ENCODE measurements at regions not wholly inside any gene's neighbourhood (a gene's known extent, or its start where the extent isn't known, plus 50 kb on each side); places are given as distances from the start of the nearest gene placed in this dataset.

- Histone ChIP-seq H3K27me3 (ENCODE audit: low read depth, low read length) (no peaks in the 10 kb centered on the region), H3K36me3 (ENCODE audit: control insufficient read depth in 1 of 2, insufficient read depth in 2 of 2, low read length in 2 of 2) (no peaks in the 10 kb centered on the region), H3K9me3 (ENCODE audit: control insufficient read depth in 1 of 2, low read length in 2 of 2) (no peaks in the 10 kb centered on the region), H3K27ac (ENCODE audit: low read length) (no peak overlapping the region), H3K4me3 (ENCODE audit: low read depth in 1 of 2, low read length in 2 of 2) (no peak overlapping the region), H3K4me1 (ENCODE audit: control insufficient read depth in 1 of 2, insufficient read depth in 2 of 2, low read length in 2 of 2) (peaks cover 0 to 15% of the 10 kb centered on the region in 2 donors)
These were observed 154.2 kb upstream of the PRMT8 start for GRCh38 chr12:3336606-3337311.

- Histone ChIP-seq H3K36me3 (ENCODE audit: control insufficient read depth in 1 of 2, insufficient read depth in 2 of 2, low read length in 2 of 2) (no peaks in the 10 kb centered on the region), H3K4me1 (ENCODE audit: control insufficient read depth in 1 of 2, insufficient read depth in 2 of 2, low read length in 2 of 2) (peaks cover 0 to 21% of the 10 kb centered on the region in 2 donors), H3K27ac (ENCODE audit: low read length) (no peak overlapping the region), H3K4me3 (ENCODE audit: low read depth in 1 of 2, low read length in 2 of 2) (no peak overlapping the region), H3K9me3 (ENCODE audit: control insufficient read depth in 1 of 2, low read length in 2 of 2) (no peaks in the 10 kb centered on the region), H3K27me3 (ENCODE audit: low read depth, low read length) (peaks cover 6% of the 10 kb centered on the region)
These were observed 153.1 kb upstream of the PRMT8 start for GRCh38 chr12:3337944-3338343.

- H3K36me3 ChIP-seq (ENCODE audit: control insufficient read depth in 1 of 2, insufficient read depth in 2 of 2, low read length in 2 of 2): no peaks in the 10 kb centered on the region
- peaks cover 0 to 21% of the 10 kb centered on the region in 2 donors for H3K4me1 ChIP-seq (ENCODE audit: control insufficient read depth in 1 of 2, insufficient read depth in 2 of 2, low read length in 2 of 2)
- peaks cover 8% of the 10 kb centered on the region for H3K27me3 ChIP-seq (ENCODE audit: low read depth, low read length)
- no peaks in the 10 kb centered on the region for H3K9me3 ChIP-seq (ENCODE audit: control insufficient read depth in 1 of 2, low read length in 2 of 2)
- H3K4me3 ChIP-seq (ENCODE audit: low read depth in 1 of 2, low read length in 2 of 2): no peak overlapping the region
- no peak overlapping the region for H3K27ac ChIP-seq (ENCODE audit: low read length)
These were observed 151.8 kb upstream of the PRMT8 start for GRCh38 chr12:3339221-3339620.

GRCh38 chr12:3341594-3341993 lies 149.4 kb upstream of the PRMT8 start:
- H3K4me3 ChIP-seq (ENCODE audit: low read depth in 1 of 2, low read length in 2 of 2): no peak overlapping the region
- H3K4me1 ChIP-seq (ENCODE audit: control insufficient read depth in 1 of 2, insufficient read depth in 2 of 2, low read length in 2 of 2): peaks cover 0 to 14% of the 10 kb centered on the region in 2 donors
- H3K27me3 ChIP-seq (ENCODE audit: low read depth, low read length): peaks cover 8% of the 10 kb centered on the region
- H3K9me3 ChIP-seq (ENCODE audit: control insufficient read depth in 1 of 2, low read length in 2 of 2): no peaks in the 10 kb centered on the region
- no peak overlapping the region for H3K27ac ChIP-seq (ENCODE audit: low read length)
- no peaks in the 10 kb centered on the region for H3K36me3 ChIP-seq (ENCODE audit: control insufficient read depth in 1 of 2, insufficient read depth in 2 of 2, low read length in 2 of 2)

- H3K27ac ChIP-seq (ENCODE audit: low read length): no peak overlapping the region
These were observed 149.0 kb upstream of the PRMT8 start for GRCh38 chr12:3342051-3342450.

GRCh38 chr12:3348055-3348454 lies 142.9 kb upstream of the PRMT8 start:
- no peaks in the 10 kb centered on the region for H3K9me3 ChIP-seq (ENCODE audit: control insufficient read depth in 1 of 2, low read length in 2 of 2)
- H3K4me1 ChIP-seq (ENCODE audit: control insufficient read depth in 1 of 2, insufficient read depth in 2 of 2, low read length in 2 of 2): no peaks in the 10 kb centered on the region
- H3K36me3 ChIP-seq (ENCODE audit: control insufficient read depth in 1 of 2, insufficient read depth in 2 of 2, low read length in 2 of 2): no peaks in the 10 kb centered on the region
- no peak overlapping the region for H3K4me3 ChIP-seq (ENCODE audit: low read depth in 1 of 2, low read length in 2 of 2)
- H3K27ac ChIP-seq (ENCODE audit: low read length): no peak overlapping the region
- peaks cover 5% of the 10 kb centered on the region for H3K27me3 ChIP-seq (ENCODE audit: low read depth, low read length)

More at GRCh38 chr12:3342051-3342450, 149.0 kb upstream of the PRMT8 start:
- no peak overlapping the region for H3K4me3 ChIP-seq (ENCODE audit: low read depth in 1 of 2, low read length in 2 of 2)
- no peaks in the 10 kb centered on the region for H3K9me3 ChIP-seq (ENCODE audit: control insufficient read depth in 1 of 2, low read length in 2 of 2)
- H3K4me1 ChIP-seq (ENCODE audit: control insufficient read depth in 1 of 2, insufficient read depth in 2 of 2, low read length in 2 of 2): peaks cover 0 to 11% of the 10 kb centered on the region in 2 donors
- H3K27me3 ChIP-seq (ENCODE audit: low read depth, low read length): peaks cover 8% of the 10 kb centered on the region
- H3K36me3 ChIP-seq (ENCODE audit: control insufficient read depth in 1 of 2, insufficient read depth in 2 of 2, low read length in 2 of 2): no peaks in the 10 kb centered on the region

GRCh38 chr12:3350432-3350831 lies 140.6 kb upstream of the PRMT8 start:
- no peak overlapping the region for H3K27ac ChIP-seq (ENCODE audit: low read length)
- H3K4me3 ChIP-seq (ENCODE audit: low read depth in 1 of 2, low read length in 2 of 2): no peak overlapping the region
- H3K9me3 ChIP-seq (ENCODE audit: control insufficient read depth in 1 of 2, low read length in 2 of 2): no peaks in the 10 kb centered on the region
- peaks cover 4% of the 10 kb centered on the region for H3K27me3 ChIP-seq (ENCODE audit: low read depth, low read length)
- no peaks in the 10 kb centered on the region for H3K4me1 ChIP-seq (ENCODE audit: control insufficient read depth in 1 of 2, insufficient read depth in 2 of 2, low read length in 2 of 2)
- H3K36me3 ChIP-seq (ENCODE audit: control insufficient read depth in 1 of 2, insufficient read depth in 2 of 2, low read length in 2 of 2): no peaks in the 10 kb centered on the region

- Histone ChIP-seq H3K4me3 (ENCODE audit: low read depth in 1 of 2, low read length in 2 of 2) (no peak overlapping the region), H3K9me3 (ENCODE audit: control insufficient read depth in 1 of 2, low read length in 2 of 2) (no peaks in the 10 kb centered on the region), H3K4me1 (ENCODE audit: control insufficient read depth in 1 of 2, insufficient read depth in 2 of 2, low read length in 2 of 2) (no peaks in the 10 kb centered on the region), H3K27me3 (ENCODE audit: low read depth, low read length) (peaks cover 4% of the 10 kb centered on the region), H3K27ac (ENCODE audit: low read length) (no peak overlapping the region), H3K36me3 (ENCODE audit: control insufficient read depth in 1 of 2, insufficient read depth in 2 of 2, low read length in 2 of 2) (no peaks in the 10 kb centered on the region)
These were observed 139.3 kb upstream of the PRMT8 start for GRCh38 chr12:3351731-3352130.

GRCh38 chr12:3352230-3352629 lies 138.8 kb upstream of the PRMT8 start:
- Histone ChIP-seq H3K27ac (ENCODE audit: low read length) (no peak overlapping the region), H3K36me3 (ENCODE audit: control insufficient read depth in 1 of 2, insufficient read depth in 2 of 2, low read length in 2 of 2) (no peaks in the 10 kb centered on the region), H3K27me3 (ENCODE audit: low read depth, low read length) (peaks cover 4% of the 10 kb centered on the region), H3K4me3 (ENCODE audit: low read depth in 1 of 2, low read length in 2 of 2) (no peak overlapping the region), H3K9me3 (ENCODE audit: control insufficient read depth in 1 of 2, low read length in 2 of 2) (no peaks in the 10 kb centered on the region), H3K4me1 (ENCODE audit: control insufficient read depth in 1 of 2, insufficient read depth in 2 of 2, low read length in 2 of 2) (no peaks in the 10 kb centered on the region)

GRCh38 chr12:3353621-3354020 lies 137.4 kb upstream of the PRMT8 start:
- no peak overlapping the region for H3K4me3 ChIP-seq (ENCODE audit: low read depth in 1 of 2, low read length in 2 of 2)
- H3K4me1 ChIP-seq (ENCODE audit: control insufficient read depth in 1 of 2, insufficient read depth in 2 of 2, low read length in 2 of 2): no peaks in the 10 kb centered on the region
- H3K27ac ChIP-seq (ENCODE audit: low read length): no peak overlapping the region
- peaks cover 4% of the 10 kb centered on the region for H3K27me3 ChIP-seq (ENCODE audit: low read depth, low read length)
- no peaks in the 10 kb centered on the region for H3K9me3 ChIP-seq (ENCODE audit: control insufficient read depth in 1 of 2, low read length in 2 of 2)
- H3K36me3 ChIP-seq (ENCODE audit: control insufficient read depth in 1 of 2, insufficient read depth in 2 of 2, low read length in 2 of 2): no peaks in the 10 kb centered on the region

- H3K9me3 ChIP-seq (ENCODE audit: control insufficient read depth in 1 of 2, low read length in 2 of 2): no peaks in the 10 kb centered on the region
- H3K4me1 ChIP-seq (ENCODE audit: control insufficient read depth in 1 of 2, insufficient read depth in 2 of 2, low read length in 2 of 2): no peaks in the 10 kb centered on the region
- peaks cover 4% of the 10 kb centered on the region for H3K27me3 ChIP-seq (ENCODE audit: low read depth, low read length)
- H3K4me3 ChIP-seq (ENCODE audit: low read depth in 1 of 2, low read length in 2 of 2): no peak overlapping the region
- no peak overlapping the region for H3K27ac ChIP-seq (ENCODE audit: low read length)
- H3K36me3 ChIP-seq (ENCODE audit: control insufficient read depth in 1 of 2, insufficient read depth in 2 of 2, low read length in 2 of 2): no peaks in the 10 kb centered on the region
These were observed 136.4 kb upstream of the PRMT8 start for GRCh38 chr12:3354586-3354985.

- Histone ChIP-seq H3K4me3 (ENCODE audit: low read depth in 1 of 2, low read length in 2 of 2) (no peak overlapping the region), H3K27ac (ENCODE audit: low read length) (no peak overlapping the region), H3K36me3 (ENCODE audit: control insufficient read depth in 1 of 2, insufficient read depth in 2 of 2, low read length in 2 of 2) (no peaks in the 10 kb centered on the region), H3K9me3 (ENCODE audit: control insufficient read depth in 1 of 2, low read length in 2 of 2) (no peaks in the 10 kb centered on the region), H3K27me3 (ENCODE audit: low read depth, low read length) (peaks cover 4% of the 10 kb centered on the region), H3K4me1 (ENCODE audit: control insufficient read depth in 1 of 2, insufficient read depth in 2 of 2, low read length in 2 of 2) (no peaks in the 10 kb centered on the region)
These were observed 135.6 kb upstream of the PRMT8 start for GRCh38 chr12:3355378-3355900.

Measured in muscle layer of duodenum (tissue), 2 donors.